NCI-H69 (cell line): ENCODE measurements at regions not wholly inside any gene's neighbourhood (a gene's known extent, or its start where the extent isn't known, plus 50 kb on each side); places are given as distances from the start of the nearest gene placed in this dataset.
"Not testable (repeated sequence)": the region's sequence is repeated elsewhere in the genome, so short reads cannot be mapped to it uniquely, and the experiment has no call there.

Experiments used
- DNase-seq: peaks from one replicate; lab custom pipeline; 2025; lab: John Stamatoyannopoulos, UW

DNA sequence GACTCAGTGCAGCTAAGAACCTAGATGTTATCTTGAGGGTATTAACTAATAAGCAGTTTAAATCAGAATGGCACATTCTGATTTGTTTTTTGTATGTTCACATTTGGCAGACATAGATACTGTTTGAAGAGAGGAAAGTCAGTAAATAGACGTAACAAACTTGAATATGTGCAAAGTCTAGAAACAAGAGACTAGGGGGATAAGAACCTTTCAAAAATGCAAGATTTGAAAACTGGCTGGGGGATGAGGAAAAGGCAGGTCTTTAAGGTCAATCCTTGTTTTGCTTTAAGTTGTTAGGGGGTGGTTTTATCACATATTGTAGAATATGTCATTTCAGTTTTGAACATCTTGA lies 136.5 kb downstream of the ZNF92 start:
- DNase-seq, result not testable (repeated sequence)

DNA sequence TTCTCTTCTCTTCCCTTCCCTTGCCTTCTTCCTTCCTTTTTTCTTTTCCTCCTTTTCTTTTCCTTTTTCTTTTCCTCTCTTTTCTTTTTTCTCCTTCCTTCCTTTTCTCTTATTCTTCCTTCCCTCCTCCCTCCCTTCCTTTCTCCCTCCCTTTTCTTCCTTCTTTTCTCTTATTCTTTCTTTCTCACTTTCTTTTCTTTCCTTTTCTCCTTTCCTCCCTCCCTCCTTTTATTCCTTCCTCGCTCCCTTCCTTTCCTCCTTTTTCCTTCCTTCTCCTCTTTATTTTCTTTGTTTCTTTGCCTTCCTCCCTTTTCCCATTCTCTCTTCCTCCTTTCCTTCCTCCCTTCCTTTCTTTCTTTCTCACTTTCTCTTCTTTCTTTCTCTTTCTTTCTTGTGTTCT lies 146.1 kb downstream of the ZNF92 start:
- not testable (repeated sequence) for DNase-seq

DNA sequence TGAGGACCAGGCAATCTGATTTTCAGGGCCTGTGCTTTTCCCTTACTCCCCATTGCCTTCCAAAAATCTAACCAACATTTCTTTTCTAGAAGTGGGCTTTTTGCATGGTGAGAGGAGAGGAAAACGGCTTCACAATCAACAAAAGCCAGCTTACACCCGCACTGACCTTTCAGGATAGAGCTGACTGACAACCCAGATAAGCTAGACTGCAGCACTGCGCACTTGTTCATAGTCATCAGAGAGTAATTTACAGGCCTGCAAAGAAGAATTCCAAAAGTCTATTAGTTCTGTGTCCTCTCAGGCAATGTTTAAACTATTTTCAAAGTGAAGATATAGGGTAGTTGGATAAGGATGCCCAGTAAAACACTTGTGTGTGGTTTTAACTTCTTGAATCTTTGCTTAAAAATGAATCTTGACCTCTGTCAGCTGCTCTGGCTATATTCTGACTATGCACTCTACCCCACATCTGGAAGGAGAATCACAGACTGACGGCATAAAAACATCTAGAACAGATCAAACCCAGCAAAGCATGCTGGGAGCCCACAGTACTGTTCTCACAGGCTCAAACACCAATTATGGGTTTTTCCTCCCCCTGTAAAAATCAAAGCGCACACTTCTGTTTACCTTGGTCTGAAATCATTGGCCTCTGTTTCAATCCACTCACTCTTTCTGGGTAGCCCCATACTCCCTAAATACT lies 172.0 kb downstream of the ZNF92 start:
- DNase-seq, result not testable (repeated sequence)

DNA sequence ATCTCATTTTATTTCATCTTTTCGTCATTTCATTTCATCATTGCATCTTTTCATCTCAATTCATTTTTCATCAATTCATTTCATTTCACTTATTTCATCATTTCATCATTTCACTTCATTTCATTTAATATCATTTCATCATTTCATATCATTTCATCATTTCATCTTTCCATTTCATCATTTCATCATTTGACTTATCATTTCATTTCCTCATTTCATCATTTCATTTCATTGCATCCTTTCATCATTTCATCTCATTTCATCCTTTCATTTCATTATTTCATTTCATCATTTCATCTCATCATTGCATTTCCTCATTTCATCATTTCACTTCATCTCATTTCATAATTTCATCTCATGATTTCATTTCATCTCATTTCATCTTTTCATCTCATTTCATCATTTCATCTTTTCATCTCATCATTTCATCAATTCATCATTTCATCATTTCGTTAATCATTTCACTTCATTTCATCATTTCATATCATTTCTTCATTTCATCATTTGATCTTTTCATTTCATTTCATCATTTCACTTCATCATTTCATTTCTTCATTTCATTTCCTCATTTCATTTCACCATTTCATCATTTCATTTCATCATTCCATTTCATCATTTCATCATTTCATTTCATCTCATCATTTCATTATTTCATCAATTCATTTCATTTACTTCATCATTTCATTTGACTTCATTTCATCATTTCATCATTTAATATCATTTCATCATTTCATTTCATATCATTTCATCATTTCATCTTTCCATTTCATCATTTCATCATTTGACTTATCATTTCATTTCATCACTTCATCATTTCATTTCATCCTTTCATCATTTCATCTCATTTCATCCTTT lies 176.2 kb downstream of the ZNF92 start:
- not testable (repeated sequence) for DNase-seq

DNA sequence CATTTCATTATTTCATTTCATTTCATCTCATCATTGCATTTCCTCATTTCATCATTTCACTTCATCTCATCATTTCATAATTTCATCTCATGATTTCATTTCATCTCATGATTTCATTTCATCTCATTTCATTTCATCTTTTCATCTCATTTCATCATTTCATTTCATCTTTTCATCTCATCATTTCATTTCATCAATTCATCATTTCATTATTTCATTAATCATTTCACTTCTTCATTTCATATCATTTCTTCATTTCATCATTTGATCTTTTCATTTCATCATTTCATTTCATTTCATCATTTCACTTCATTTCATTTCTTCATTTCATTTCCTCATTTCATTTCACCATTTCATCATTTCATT lies 176.8 kb downstream of the ZNF92 start:
- not testable (repeated sequence) for DNase-seq

- not testable (repeated sequence) for DNase-seq
Measured at GRCh38 chr7:65551042-65551441, 177.4 kb downstream of the ZNF92 start.

GRCh38 chr7:65554553-65555476 lies 181.2 kb downstream of the ZNF92 start:
- not testable (repeated sequence) for DNase-seq

DNA sequence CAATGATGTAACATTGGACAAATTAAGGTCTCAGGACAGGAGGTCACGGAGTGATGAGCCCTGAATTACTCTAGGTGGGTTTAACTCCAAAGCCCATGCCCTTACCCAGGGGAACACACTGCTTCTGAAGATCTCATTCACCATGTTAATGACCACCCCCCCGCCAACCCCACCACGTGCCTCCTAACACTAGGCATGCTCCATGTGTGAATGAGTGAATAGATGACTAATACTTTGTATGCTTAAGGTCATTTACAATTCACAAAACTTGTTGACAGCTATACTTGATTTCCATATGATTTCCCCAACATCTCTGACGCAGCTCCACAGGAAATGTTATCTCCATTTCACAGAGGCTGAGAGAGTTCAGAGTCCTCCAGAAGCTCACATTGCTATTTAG lies 184.9 kb downstream of the ZNF92 start:
- DNase-seq, result not testable (repeated sequence)

- DNase-seq, result not testable (repeated sequence)
Measured at GRCh38 chr7:65561786-65562372, 188.2 kb downstream of the ZNF92 start.

DNA sequence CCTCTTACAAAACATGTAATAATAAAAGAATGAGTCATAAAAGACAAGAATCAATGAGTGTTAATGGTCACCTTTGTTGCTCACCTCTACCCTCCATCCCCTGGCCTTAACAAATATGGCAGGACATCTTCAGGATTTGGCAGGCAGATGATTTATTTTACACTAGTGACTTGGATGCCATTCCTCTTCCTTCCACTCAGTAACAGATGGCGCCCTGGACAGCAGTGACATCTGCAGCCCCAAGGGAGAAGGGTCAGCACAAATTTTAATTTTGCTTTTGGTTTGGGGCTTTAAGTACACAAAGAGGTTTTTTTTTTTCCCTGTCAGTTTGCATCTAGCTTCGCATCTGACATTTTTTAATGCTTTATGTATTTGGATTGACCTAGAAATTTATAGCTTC lies 188.9 kb downstream of the ZNF92 start:
- not testable (repeated sequence) for DNase-seq

- not testable (repeated sequence) for DNase-seq
Measured at GRCh38 chr7:65563333-65563732, 189.7 kb downstream of the ZNF92 start.

DNA sequence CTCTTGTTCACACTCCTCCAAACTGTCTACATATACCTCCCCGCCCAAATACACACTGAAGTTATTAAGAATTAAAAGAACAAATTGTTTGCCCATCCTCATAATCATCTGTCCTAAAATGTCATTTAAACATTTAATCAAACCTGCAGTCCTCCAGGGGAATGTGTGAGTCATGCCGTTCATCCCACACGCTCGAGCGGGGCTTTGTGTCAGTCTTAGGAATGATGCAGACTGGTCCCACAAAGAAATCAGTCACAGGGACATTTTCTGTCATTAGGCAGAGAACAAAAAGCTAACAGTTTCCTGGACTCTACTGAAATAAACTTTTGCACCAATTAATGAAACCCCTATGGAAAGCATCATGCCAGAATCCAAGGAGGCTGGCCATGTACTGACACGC lies 194.6 kb downstream of the ZNF92 start:
- DNase-seq, result not testable (repeated sequence)

- DNase-seq, result not testable (repeated sequence)
Measured at GRCh38 chr7:65570990-65571389, 197.3 kb downstream of the ZNF92 start.

GRCh38 chr7:65572581-65572980 lies 198.9 kb downstream of the ZNF92 start:
- peak; percentile 16 for DNase-seq

DNA sequence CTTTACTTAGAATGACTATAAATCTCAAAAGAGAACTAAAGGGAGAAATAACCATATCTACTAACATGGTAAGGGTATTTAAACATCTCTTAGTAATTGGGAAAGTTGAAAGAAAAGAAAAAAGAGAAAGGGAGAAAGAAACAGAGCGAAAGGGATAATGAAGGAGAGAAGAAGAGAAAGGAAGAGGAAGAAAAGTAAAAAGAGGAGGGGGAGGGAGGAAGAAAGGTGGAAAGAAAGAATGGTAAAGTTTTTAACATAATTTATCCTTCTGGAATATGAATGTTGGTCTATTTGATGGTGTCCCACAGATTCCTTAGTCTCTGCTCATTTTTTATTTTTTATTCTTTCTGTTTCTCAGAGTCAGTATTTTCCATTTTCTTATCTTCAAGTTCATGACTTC lies 202.7 kb downstream of the ZNF92 start:
- DNase-seq, result not testable (repeated sequence)

- not testable (repeated sequence) for DNase-seq
Measured at GRCh38 chr7:65582518-65583119, 209.0 kb downstream of the ZNF92 start.

DNA sequence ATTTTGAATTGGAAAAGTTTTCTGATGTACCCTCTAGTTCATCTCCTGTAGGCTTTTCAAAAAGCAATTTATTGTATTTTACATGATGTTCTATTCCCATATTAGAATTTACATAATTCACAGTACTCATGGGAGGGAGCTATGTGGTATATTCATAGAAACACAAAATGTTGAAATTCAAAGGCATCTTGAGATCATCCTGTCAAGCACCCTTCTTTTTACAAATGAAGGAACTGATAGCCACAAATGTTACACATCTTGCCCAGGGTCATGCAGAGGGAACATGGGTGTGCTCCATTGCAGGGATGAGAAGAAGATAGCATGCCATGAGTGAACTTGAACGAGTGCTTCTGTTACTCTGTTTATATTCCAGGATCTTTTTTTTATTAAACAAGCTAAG lies 228.8 kb downstream of the ZNF92 start:
- DNase-seq, result not testable (repeated sequence)

DNA sequence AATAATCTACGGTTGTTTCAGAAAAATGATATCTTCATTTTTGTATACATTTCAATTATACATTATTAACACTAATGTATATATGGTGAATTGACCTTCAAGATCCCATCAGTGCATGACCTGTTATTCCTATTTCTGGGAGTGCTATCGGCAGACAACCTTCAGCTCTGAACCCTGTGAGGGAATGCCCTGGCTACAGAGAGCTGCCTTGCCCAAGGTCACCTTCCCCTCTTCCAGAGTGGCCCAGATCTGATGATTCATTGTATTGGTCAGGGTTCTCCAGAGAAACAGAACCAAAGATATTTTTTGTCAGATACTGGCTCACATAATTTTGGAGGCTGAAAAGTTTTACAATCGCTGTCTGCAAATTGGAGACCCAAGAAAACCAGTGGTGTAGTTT lies 235.5 kb downstream of the ZNF92 start:
- no peak for DNase-seq

DNA sequence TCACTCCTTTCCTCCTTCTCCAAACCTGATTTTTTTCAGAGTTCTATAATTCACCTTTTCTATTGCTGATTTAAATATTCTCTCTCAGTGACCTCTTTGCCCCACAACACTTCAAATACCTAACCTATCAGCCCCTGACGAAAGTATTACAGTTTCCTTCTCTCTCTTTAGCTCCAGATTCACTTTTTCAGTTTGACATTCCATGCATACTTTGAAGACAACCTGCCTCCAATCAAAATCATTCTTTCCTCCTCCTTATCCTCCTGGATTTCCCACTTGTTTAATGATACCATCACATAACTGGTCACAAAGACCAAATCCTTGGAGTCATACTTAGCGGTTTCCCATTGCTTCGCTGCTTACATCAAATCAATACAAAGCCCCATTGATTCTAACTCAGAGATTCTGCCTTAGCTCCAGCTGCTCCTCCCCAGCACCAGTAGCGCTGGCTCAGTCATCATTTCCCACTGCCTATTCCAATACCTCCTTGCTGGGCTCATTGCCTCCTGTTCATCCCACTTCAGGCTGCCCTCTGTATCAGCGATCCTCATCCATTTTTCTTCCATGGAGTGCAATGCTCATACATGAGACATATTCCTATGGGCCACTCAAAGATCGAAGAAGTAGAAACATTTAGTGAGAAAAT lies 240.1 kb downstream of the ZNF92 start:
- DNase-seq, result not testable (repeated sequence)

DNA sequence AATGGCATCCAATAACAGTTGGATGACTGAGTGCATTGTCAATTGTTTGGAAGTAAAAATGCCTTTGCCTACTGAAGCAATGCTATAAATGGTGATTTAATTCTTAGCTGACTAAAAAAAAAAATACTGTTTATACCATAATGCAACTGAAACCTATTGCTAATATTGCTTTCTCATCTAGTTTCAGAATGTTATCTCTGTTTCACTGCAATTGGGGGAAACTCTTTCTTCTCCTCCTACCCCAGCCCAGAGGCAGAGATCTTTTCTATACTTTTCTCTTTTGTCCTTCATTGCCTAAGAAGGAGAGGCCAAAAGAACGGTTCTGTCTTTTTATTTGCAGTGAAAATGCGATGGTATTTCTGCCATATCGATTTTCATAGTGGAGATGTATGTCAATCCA lies 242.5 kb downstream of the ZNF92 start:
- not testable (repeated sequence) for DNase-seq

GRCh38 chr7:65620216-65620615 lies 246.6 kb downstream of the ZNF92 start:
- DNase-seq, result not testable (repeated sequence)
